SK-N-SH treated with all-trans-retinoic acid at 6 μM for 48 hours (cell line): ENCODE measurements at regions not wholly inside any gene's neighbourhood (a gene's known extent, or its start where the extent isn't known, plus 50 kb on each side); places are given as distances from the start of the nearest gene placed in this dataset.

Experiments
- CREB5 ChIP-seq: fragments of 250-450 bp; sonication (Bioruptor Pico); IDR thresholded peaks from 2 replicates; pipeline ENCODE4 v1.5.1; 2020; ENCODE audit warnings: low read depth, mild to moderate bottlenecking, moderate library complexity
- ESRRG ChIP-seq: fragments of 250-450 bp; sonication (Bioruptor Pico); IDR thresholded peaks from 2 replicates; pipeline ENCODE4 v1.6.1; 2021; ENCODE audit warnings: mild to moderate bottlenecking
- ISL1 ChIP-seq: fragments of 250-450 bp; sonication (Bioruptor Pico); IDR thresholded peaks from 2 replicates; pipeline ENCODE4 v2.1.2; 2022; ENCODE audit warnings: mild to moderate bottlenecking, moderate library complexity
- OSR1 ChIP-seq: fragments of 250-450 bp; sonication (Bioruptor Pico); IDR thresholded peaks from 2 replicates; pipeline ENCODE4 v1.8.0; 2022; ENCODE audit warnings: moderate library complexity, mild to moderate bottlenecking, inconsistent platforms
- PPARA ChIP-seq: fragments of 250-450 bp; sonication (Bioruptor Pico); IDR thresholded peaks from 2 replicates; pipeline ENCODE4 v1.5.0; 2020; ENCODE audit warnings: mild to moderate bottlenecking, borderline replicate concordance
- RARB ChIP-seq: fragments of 250-450 bp; sonication (Bioruptor Pico); IDR thresholded peaks from 2 replicates; pipeline ENCODE4 v1.8.0; 2021; ENCODE audit warnings: mild to moderate bottlenecking, moderate library complexity
- SNAI2 ChIP-seq: fragments of 250-450 bp; sonication (Bioruptor Pico); IDR thresholded peaks from 2 replicates; pipeline ENCODE4 v1.5.0; 2020; ENCODE audit warnings: mild to moderate bottlenecking, moderate library complexity
- TCF4 ChIP-seq: fragments of 250-450 bp; sonication (Bioruptor Pico); IDR thresholded peaks from 2 replicates; pipeline ENCODE4 v1.8.0; 2021; ENCODE audit warnings: mild to moderate bottlenecking, moderate library complexity, borderline replicate concordance
- TSHZ2 ChIP-seq: fragments of 250-450 bp; sonication (Bioruptor Pico); IDR thresholded peaks from 2 replicates; pipeline ENCODE4 v1.5.0; 2020; ENCODE audit warnings: mild to moderate bottlenecking, moderate library complexity
- ZC3H10 ChIP-seq: fragments of 250-450 bp; sonication (Bioruptor Pico); IDR thresholded peaks from 2 replicates; pipeline ENCODE4 v1.5.1; 2021; ENCODE audit warnings: mild to moderate bottlenecking, moderate library complexity
- ZFP3 ChIP-seq: fragments of 250-450 bp; sonication (Bioruptor Pico); IDR thresholded peaks from 2 replicates; pipeline ENCODE4 v1.5.0; 2020; ENCODE audit warnings: mild to moderate bottlenecking, moderate library complexity
- ZFP30 ChIP-seq: fragments of 450-650 bp; formaldehyde crosslinking; IDR thresholded peaks from 2 replicates; pipeline ENCODE4 v1.5.0; 2022; ENCODE audit warnings: mild to moderate bottlenecking, moderate library complexity
- ZNF8 ChIP-seq: fragments of 450-650 bp; formaldehyde crosslinking; IDR thresholded peaks from 2 replicates; pipeline ENCODE4 v1.5.0; 2020; ENCODE audit warnings: mild to moderate bottlenecking, moderate library complexity
- TF ChIP-seq, protein P1 (sequence below): fragments of 250-450 bp; sonication (Bioruptor Pico); IDR thresholded peaks from 2 replicates; pipeline ENCODE4 v1.8.0; 2020; ENCODE audit warnings: mild to moderate bottlenecking, moderate library complexity, borderline replicate concordance

DNA sequence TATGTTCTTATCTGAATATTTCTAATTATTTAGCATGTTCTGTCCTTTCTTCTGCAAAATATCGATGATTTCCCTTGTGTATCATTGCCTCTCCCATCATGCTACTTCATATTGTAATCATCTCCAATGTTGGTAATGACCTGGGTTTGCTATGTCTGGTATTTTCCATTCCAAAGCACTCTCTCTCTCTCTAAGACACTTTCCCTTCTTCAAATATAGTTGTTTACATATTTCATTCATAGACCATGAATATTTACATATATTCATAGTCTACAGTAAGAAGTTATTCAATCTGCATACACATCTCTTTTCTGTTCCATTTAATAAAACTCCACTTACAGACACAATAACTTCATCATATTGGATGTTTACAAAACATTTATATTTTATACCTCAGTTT is 1516.5 kb upstream of the FLRT2 start:
- no peak for TF ChIP-seq SNAI2
- no peak for TF ChIP-seq ZC3H10
- TF ChIP-seq, protein P1, sequence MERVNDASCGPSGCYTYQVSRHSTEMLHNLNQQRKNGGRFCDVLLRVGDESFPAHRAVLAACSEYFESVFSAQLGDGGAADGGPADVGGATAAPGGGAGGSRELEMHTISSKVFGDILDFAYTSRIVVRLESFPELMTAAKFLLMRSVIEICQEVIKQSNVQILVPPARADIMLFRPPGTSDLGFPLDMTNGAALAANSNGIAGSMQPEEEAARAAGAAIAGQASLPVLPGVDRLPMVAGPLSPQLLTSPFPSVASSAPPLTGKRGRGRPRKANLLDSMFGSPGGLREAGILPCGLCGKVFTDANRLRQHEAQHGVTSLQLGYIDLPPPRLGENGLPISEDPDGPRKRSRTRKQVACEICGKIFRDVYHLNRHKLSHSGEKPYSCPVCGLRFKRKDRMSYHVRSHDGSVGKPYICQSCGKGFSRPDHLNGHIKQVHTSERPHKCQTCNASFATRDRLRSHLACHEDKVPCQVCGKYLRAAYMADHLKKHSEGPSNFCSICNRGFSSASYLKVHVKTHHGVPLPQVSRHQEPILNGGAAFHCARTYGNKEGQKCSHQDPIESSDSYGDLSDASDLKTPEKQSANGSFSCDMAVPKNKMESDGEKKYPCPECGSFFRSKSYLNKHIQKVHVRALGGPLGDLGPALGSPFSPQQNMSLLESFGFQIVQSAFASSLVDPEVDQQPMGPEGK, result no peak
- no peak for TF ChIP-seq RARB (CRISPR knock-in tag)
- TF ChIP-seq PPARA, result no peak
- TF ChIP-seq CREB5, result no peak
- TF ChIP-seq ESRRG (CRISPR knock-in tag), result no peak
- TF ChIP-seq ZNF8 (CRISPR knock-in tag), result no peak
- TF ChIP-seq OSR1, result no peak
- no peak for TF ChIP-seq TSHZ2 (CRISPR knock-in tag)
- TF ChIP-seq ZFP3 (CRISPR knock-in tag), result no peak
- TF ChIP-seq ISL1 (CRISPR knock-in tag), result no peak
- TF ChIP-seq TCF4 (CRISPR knock-in tag), result no peak
- TF ChIP-seq ZFP30, result no peak
